ENCODE measurements at regions not wholly inside any gene's neighbourhood (a gene's known extent, or its start where the extent isn't known, plus 50 kb on each side); places are given as distances from the start of the nearest gene placed in this dataset.

DNA sequence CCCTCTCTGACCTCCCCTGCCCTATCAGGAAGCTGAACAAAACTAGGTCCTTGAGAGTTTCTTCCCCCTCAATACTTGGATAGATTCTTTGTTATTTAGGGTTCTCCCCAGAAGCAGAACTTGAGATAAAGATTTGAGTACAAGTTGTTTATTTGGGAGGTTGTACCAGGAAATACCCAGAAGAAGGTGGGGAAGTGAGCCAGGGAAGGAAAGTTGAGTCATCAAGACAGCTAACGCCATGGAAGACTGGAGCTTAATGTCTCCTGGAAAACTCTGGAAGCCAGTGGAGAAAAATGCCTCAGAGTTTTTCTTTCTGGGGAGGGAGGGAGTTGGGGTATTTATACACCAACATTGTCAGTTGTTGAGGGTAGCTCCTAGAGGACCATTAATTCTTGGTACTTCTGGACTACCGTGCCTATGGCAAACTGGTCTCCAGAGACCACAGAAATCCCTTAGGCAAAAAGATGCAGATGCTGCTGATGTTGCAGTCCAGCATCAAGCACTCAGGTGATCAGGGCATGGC, 102.6 kb upstream of the ZFP64 start:
- no peak for TF ChIP-seq EZH2 (IDR thresholded peaks at IDR 0.05; ENCODE audit: borderline replicate concordance, low read depth, low read length, severe bottlenecking)
- TF ChIP-seq, protein P1, sequence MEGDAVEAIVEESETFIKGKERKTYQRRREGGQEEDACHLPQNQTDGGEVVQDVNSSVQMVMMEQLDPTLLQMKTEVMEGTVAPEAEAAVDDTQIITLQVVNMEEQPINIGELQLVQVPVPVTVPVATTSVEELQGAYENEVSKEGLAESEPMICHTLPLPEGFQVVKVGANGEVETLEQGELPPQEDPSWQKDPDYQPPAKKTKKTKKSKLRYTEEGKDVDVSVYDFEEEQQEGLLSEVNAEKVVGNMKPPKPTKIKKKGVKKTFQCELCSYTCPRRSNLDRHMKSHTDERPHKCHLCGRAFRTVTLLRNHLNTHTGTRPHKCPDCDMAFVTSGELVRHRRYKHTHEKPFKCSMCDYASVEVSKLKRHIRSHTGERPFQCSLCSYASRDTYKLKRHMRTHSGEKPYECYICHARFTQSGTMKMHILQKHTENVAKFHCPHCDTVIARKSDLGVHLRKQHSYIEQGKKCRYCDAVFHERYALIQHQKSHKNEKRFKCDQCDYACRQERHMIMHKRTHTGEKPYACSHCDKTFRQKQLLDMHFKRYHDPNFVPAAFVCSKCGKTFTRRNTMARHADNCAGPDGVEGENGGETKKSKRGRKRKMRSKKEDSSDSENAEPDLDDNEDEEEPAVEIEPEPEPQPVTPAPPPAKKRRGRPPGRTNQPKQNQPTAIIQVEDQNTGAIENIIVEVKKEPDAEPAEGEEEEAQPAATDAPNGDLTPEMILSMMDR (IDR thresholded peaks at IDR 0.05; ENCODE audit: borderline replicate concordance, extremely low read depth, low read length, poor library complexity, severe bottlenecking) = no peak
